ENCODE measurements at regions not wholly inside any gene's neighbourhood (a gene's known extent, or its start where the extent isn't known, plus 50 kb on each side); places are given as distances from the start of the nearest gene placed in this dataset.

- H3K79me2 ChIP-seq (ENCODE audit: insufficient read depth, low read length): no peaks in the 10 kb centered on the region
- Mint-ChIP-seq H3K9me3 (peaks cover 0 to 7% (median 0%) of the 10 kb centered on the region in 7 donors), H3K27me3 (ENCODE audit: low read depth in 3 of 3) (no peaks in the 10 kb centered on the region), H3K27ac (no peak overlapping the region), H3K4me1 (no peaks in the 10 kb centered on the region), H3K36me3 (no peaks in the 10 kb centered on the region), H3K4me3 (no peak overlapping the region)
- no peaks in the 10 kb centered on the region for H3K36me3 ChIP-seq (replicated peaks in 1 of 2; ENCODE audit: control insufficient read depth in 1 of 2, insufficient read depth in 2 of 2, low read length in 2 of 2)
- TF ChIP-seq CTCF (IDR thresholded peaks at IDR 0.05): no peak
- no peaks in the 10 kb centered on the region for H4K20me1 ChIP-seq (ENCODE audit: insufficient read depth, low read length)
- H3K27me3 ChIP-seq (ENCODE audit: control insufficient read depth in 2 of 2, insufficient read depth in 2 of 2, low read length in 2 of 2): no peaks in the 10 kb centered on the region
- H3K4me2 ChIP-seq (replicated peaks; ENCODE audit: extremely low read depth, low read length, poor library complexity, severe bottlenecking): no peak overlapping the region
- H3K9me3 ChIP-seq (replicated peaks in 1 of 2; ENCODE audit: control insufficient read depth in 1 of 2, insufficient read depth in 1 of 2, low read length in 2 of 2): peaks cover 6% of the 10 kb centered on the region in 2 donors
- intact Hi-C loops (cut with micrococcal nuclease): no loop called here
- H3K9ac ChIP-seq (ENCODE audit: insufficient read depth, low read length, poor library complexity, severe bottlenecking): no peak overlapping the region
- no peak overlapping the region for H2AFZ ChIP-seq (ENCODE audit: insufficient read depth, low read depth, low read length, poor library complexity, severe bottlenecking)
- WGBS (ENCODE audit: insufficient coverage): 94% methylated on average over 2 of the region's 3 CpGs
- no peak overlapping the region for H3K27ac ChIP-seq (ENCODE audit: low read depth in 1 of 2, low read length in 2 of 2)
- no peaks in the 10 kb centered on the region for H3K4me1 ChIP-seq (ENCODE audit: control insufficient read depth in 1 of 2, insufficient read depth in 2 of 2, low read length in 2 of 2)
- no peak overlapping the region for H3K4me3 ChIP-seq (replicated peaks in 1 of 3; ENCODE audit: low read depth in 2 of 3, low read length in 3 of 3)
- DNase-seq: no peak
Observed at GRCh38 chr12:87121896-87122295, 865.7 kb upstream of the MGAT4C start.

GRCh38 chr12:87120440-87120839 lies 864.2 kb upstream of the MGAT4C start:
- DNase-seq: no peak
- H3K9me3 Mint-ChIP-seq: peaks cover 0 to 7% (median 0%) of the 10 kb centered on the region in 7 donors
- no peak overlapping the region for H3K27ac Mint-ChIP-seq
- no peaks in the 10 kb centered on the region for H3K27me3 ChIP-seq (ENCODE audit: control insufficient read depth in 2 of 2, insufficient read depth in 2 of 2, low read length in 2 of 2)
- no peak overlapping the region for H3K4me3 ChIP-seq (replicated peaks in 1 of 3; ENCODE audit: low read depth in 2 of 3, low read length in 3 of 3)
- no peak overlapping the region for H3K27ac ChIP-seq (ENCODE audit: low read depth in 1 of 2, low read length in 2 of 2)
- H3K9me3 ChIP-seq (replicated peaks in 1 of 2; ENCODE audit: control insufficient read depth in 1 of 2, insufficient read depth in 1 of 2, low read length in 2 of 2): peaks cover 6% of the 10 kb centered on the region in 2 donors
- H3K4me3 Mint-ChIP-seq: no peak overlapping the region
- H2AFZ ChIP-seq (ENCODE audit: insufficient read depth, low read depth, low read length, poor library complexity, severe bottlenecking): no peak overlapping the region
- no peak for TF ChIP-seq CTCF (IDR thresholded peaks at IDR 0.05)
- H3K4me1 ChIP-seq (ENCODE audit: control insufficient read depth in 1 of 2, insufficient read depth in 2 of 2, low read length in 2 of 2): no peaks in the 10 kb centered on the region
- WGBS (ENCODE audit: insufficient coverage): 80% methylated on average over 1 of the region's 3 CpGs
- no peaks in the 10 kb centered on the region for H3K4me1 Mint-ChIP-seq
- no peak overlapping the region for H3K9ac ChIP-seq (ENCODE audit: insufficient read depth, low read length, poor library complexity, severe bottlenecking)
- no peaks in the 10 kb centered on the region for H4K20me1 ChIP-seq (ENCODE audit: insufficient read depth, low read length)
- H3K79me2 ChIP-seq (ENCODE audit: insufficient read depth, low read length): no peaks in the 10 kb centered on the region
- no peaks in the 10 kb centered on the region for H3K36me3 Mint-ChIP-seq
- intact Hi-C loops (cut with micrococcal nuclease): no loop called here
- no peak overlapping the region for H3K4me2 ChIP-seq (replicated peaks; ENCODE audit: extremely low read depth, low read length, poor library complexity, severe bottlenecking)
- H3K27me3 Mint-ChIP-seq (ENCODE audit: low read depth in 3 of 3): no peaks in the 10 kb centered on the region
- no peaks in the 10 kb centered on the region for H3K36me3 ChIP-seq (replicated peaks in 1 of 2; ENCODE audit: control insufficient read depth in 1 of 2, insufficient read depth in 2 of 2, low read length in 2 of 2)

Measured in CD14-positive monocyte (primary cell).